ENCODE measurements at regions not wholly inside any gene's neighbourhood (a gene's known extent, or its start where the extent isn't known, plus 50 kb on each side); places are given as distances from the start of the nearest gene placed in this dataset.

DNA sequence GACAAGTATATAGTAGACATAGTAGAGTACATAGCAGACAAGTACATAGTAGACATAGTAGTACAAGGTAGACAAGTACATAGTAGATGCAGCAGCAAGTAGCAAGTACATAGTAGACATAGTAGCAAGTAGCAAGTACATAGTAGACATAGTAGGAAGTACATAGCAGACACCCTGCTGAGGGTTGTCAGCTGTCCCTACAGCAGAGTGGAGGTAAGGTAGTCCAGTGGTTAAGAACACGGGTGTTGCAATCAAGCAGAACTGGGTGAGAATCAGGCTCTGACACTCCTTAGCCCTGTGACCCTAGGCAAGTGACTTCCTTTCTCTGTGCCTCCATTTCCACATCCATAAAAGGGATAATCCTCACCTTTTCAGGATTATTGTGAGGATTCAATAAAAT is 94.7 kb downstream of the NOG start:
- no peaks in the 10 kb centered on the region for H3K36me3 ChIP-seq
- intact Hi-C loops (cut with DNase I; ENCODE audit: low total_unique reads) = loop anchor here (10.0 kb wide), 1 partner anchor 917 kb away; no protein-coding TSS in a partner anchor
- H3K27me3 ChIP-seq = no peaks in the 10 kb centered on the region
- H3K4me1 ChIP-seq = no peaks in the 10 kb centered on the region
- H3K9me3 ChIP-seq = no peaks in the 10 kb centered on the region
- no peak for DNase-seq (ENCODE audit: low spot score in 2 of 2)
- H3K27ac ChIP-seq = no peak overlapping the region
- TF ChIP-seq POLR2A (IDR thresholded peaks at IDR 0.05) (no peak), POLR2AphosphoS5 (IDR thresholded peaks at IDR 0.05) (no peak)
- TF ChIP-seq, protein P1, sequence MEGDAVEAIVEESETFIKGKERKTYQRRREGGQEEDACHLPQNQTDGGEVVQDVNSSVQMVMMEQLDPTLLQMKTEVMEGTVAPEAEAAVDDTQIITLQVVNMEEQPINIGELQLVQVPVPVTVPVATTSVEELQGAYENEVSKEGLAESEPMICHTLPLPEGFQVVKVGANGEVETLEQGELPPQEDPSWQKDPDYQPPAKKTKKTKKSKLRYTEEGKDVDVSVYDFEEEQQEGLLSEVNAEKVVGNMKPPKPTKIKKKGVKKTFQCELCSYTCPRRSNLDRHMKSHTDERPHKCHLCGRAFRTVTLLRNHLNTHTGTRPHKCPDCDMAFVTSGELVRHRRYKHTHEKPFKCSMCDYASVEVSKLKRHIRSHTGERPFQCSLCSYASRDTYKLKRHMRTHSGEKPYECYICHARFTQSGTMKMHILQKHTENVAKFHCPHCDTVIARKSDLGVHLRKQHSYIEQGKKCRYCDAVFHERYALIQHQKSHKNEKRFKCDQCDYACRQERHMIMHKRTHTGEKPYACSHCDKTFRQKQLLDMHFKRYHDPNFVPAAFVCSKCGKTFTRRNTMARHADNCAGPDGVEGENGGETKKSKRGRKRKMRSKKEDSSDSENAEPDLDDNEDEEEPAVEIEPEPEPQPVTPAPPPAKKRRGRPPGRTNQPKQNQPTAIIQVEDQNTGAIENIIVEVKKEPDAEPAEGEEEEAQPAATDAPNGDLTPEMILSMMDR (IDR thresholded peaks at IDR 0.05) = no peak
- H3K4me3 ChIP-seq = no peak overlapping the region

DNA sequence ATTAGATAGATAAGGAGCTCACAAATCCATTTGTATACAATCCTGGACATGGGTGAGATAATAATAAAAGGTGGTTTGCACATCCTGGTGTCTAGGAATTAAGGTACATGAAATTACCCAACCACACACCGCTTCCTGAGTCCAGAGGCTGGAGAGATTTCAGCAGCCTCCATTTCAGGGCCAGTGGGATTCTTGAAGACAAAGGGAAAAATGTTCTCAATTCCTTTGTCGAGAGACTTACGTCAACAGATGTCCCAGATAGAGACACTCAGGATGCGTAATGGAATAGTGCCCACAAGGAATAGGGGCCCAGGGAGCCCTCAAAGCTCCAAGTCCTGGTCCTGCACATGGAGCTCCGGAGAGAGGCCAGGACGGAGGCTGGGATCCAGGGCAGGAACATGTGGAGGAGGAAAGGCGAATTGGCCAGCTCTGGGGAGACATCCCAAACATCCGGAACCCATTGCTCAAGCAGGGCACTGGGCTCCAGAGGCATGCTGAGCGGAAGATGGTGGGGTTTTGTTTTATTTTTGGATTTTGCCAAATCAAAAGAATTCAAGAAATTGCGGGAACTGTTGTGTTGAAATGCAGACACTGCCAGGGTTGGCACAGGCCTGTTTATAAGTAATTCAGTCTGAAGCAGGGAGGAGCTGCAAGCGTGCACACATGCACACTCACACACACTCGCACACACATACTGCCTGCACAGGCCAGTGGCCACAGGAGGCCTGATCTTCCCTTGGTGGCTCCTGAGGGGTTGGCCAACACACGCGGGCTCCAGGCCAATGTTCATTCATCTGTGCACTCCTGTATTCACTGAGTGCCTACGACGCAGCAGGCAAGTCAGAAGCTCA is 97.2 kb downstream of the NOG start:
- TF ChIP-seq, protein P1 (IDR thresholded peaks at IDR 0.05) = no peak
- TF ChIP-seq POLR2AphosphoS5 (IDR thresholded peaks at IDR 0.05) (no peak), POLR2A (IDR thresholded peaks at IDR 0.05) (no peak)
- intact Hi-C loops (cut with DNase I; ENCODE audit: low total_unique reads) = no loop called here
- Histone ChIP-seq H3K4me3 (no peak overlapping the region), H3K4me1 (no peaks in the 10 kb centered on the region), H3K9me3 (no peaks in the 10 kb centered on the region), H3K36me3 (no peaks in the 10 kb centered on the region), H3K27ac (peak overlapping the region in 1 of 2 donors; percentile 43), H3K27me3 (no peaks in the 10 kb centered on the region)
- peak in 1 of 2 donors; percentile 51 for DNase-seq (ENCODE audit: low spot score in 2 of 2)

DNA sequence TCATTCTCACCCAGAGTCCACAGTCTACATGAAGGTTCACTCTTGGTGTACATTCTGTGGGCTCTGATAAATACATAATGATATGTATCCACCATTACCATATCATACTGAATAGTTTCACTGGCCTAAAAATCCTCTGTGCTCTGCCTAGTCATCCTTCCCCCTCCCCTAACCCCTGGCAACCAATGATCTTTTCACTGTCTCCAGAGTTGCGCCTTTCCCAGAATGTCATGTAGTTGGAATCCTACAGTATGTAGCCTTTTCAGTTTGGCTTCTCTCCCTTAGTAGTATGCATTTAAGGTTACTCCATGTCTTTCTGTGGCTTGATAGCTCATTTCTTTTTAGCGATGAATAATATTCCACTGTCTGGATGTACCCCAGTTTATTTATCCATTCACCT is 101.3 kb downstream of the NOG start:
- H3K27me3 ChIP-seq = no peaks in the 10 kb centered on the region
- DNase-seq (ENCODE audit: low spot score in 2 of 2) = no peak
- TF ChIP-seq POLR2A (IDR thresholded peaks at IDR 0.05) (no peak), POLR2AphosphoS5 (IDR thresholded peaks at IDR 0.05) (no peak)
- TF ChIP-seq, protein P1 (IDR thresholded peaks at IDR 0.05) = no peak
- no peak overlapping the region for H3K4me3 ChIP-seq
- intact Hi-C loops (cut with DNase I; ENCODE audit: low total_unique reads) = no loop called here
- H3K9me3 ChIP-seq = no peaks in the 10 kb centered on the region
- H3K27ac ChIP-seq = no peak overlapping the region
- H3K4me1 ChIP-seq = peaks cover 2 to 9% of the 10 kb centered on the region in 2 donors
- H3K36me3 ChIP-seq = no peaks in the 10 kb centered on the region

DNA sequence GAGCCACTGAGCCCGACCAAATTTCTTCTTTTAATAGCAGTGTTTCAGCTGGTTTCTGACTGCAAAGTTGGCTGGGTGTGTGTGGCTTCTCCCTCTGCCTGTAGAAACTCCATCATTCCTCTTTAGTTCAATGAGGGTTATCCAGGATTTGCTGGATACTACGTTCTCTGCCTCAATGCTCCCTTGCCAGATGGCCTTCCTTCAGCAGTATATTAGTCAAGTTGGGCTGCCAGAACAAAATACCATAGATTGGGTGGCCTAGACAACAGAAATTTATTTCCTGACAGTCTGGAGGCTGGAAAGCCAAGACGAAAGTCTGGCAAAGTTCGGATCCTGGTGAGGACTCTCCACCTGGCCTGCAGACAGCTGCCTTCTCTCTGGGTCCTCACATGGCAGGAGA is 103.7 kb downstream of the NOG start:
- no peak overlapping the region for H3K27ac ChIP-seq
- intact Hi-C loops (cut with DNase I; ENCODE audit: low total_unique reads) = no loop called here
- H3K36me3 ChIP-seq = no peaks in the 10 kb centered on the region
- no peaks in the 10 kb centered on the region for H3K27me3 ChIP-seq
- H3K9me3 ChIP-seq = no peaks in the 10 kb centered on the region
- no peak for TF ChIP-seq POLR2AphosphoS5 (IDR thresholded peaks at IDR 0.05)
- TF ChIP-seq, protein P1 (IDR thresholded peaks at IDR 0.05) = no peak
- no peak for TF ChIP-seq POLR2A (IDR thresholded peaks at IDR 0.05)
- peaks cover 7 to 9% of the 10 kb centered on the region in 2 donors for H3K4me1 ChIP-seq
- no peak overlapping the region for H3K4me3 ChIP-seq
- no peak for DNase-seq (ENCODE audit: low spot score in 2 of 2)

DNA sequence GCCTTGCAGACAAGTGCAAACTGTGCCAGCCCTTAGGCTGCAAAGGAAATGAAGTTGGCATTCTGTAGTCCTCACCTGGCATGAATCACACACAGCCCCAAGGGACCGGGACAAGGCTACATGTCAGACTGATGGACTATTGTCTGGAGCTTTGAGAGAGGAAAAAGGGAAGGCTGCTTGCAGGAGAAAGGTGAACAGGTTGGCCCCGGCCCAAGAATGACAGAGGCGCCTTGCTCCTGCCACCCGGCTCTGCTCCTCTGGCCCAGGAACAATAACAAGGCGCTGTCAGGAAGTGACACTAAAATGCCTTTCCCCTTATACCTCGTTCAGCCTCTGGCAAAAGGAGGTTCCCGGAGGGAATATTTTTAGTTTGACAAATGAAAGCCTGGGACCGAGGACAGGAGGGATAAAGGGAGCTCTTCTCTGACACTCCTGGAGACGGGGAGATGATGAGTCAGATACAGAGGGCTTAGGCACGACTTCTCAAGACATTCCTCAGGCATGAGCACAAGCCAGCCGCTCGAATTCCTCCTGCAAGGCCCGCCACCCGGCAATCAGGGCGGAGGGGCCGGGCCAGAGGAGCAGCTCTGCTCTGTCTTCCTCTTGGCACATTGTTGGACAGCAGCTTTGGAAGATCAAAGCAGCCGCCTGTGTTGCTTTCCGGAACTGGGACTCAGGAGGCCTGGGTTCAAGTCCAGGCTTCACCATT is 105.8 kb downstream of the NOG start:
- Histone ChIP-seq H3K27ac (peak overlapping the region; percentile 80 to 85), H3K27me3 (no peaks in the 10 kb centered on the region), H3K9me3 (no peaks in the 10 kb centered on the region), H3K4me3 (peak overlapping the region in 1 of 3 donors; percentile 37), H3K36me3 (no peaks in the 10 kb centered on the region), H3K4me1 (peaks cover 7 to 9% of the 10 kb centered on the region in 2 donors)
- intact Hi-C loops (cut with DNase I; ENCODE audit: low total_unique reads) = no loop called here
- DNase-seq (ENCODE audit: low spot score in 2 of 2) = peak; percentile 82 to 89
- TF ChIP-seq, protein P1 (IDR thresholded peaks at IDR 0.05) = no peak
- TF ChIP-seq POLR2A (IDR thresholded peaks at IDR 0.05) (no peak), POLR2AphosphoS5 (IDR thresholded peaks at IDR 0.05) (no peak)
